K562 (cell line): ENCODE measurements at regions not wholly inside any gene's neighbourhood (a gene's known extent, or its start where the extent isn't known, plus 50 kb on each side); places are given as distances from the start of the nearest gene placed in this dataset.

Source experiments
- ATAC-seq: fragments of 200-7000 bp; cut with Tn5 transposase; 3 replicates; pipeline ENCODE4 v1.9.1; 2020; ENCODE audit warnings: moderate library complexity
- BruUV-seq: library from RNA; stranded (reverse); fragments of 400-500 nt; replicated peaks from 2 replicates; lab custom pipeline; 2021; lab: Mats Ljungman, UMichigan
- CTCF ChIA-PET: fragments of 300-600 bp; formaldehyde crosslinking; extraction: SDS; loops from one replicate; lab custom pipeline; 2021; ENCODE audit warnings: low intra/inter-chr PET ratio; lab: Yijun Ruan, JAX
- POLR2A ChIA-PET: fragments of 300-600, 350-650 bp; sonication (Branson Sonifier 250); formaldehyde crosslinking; extraction: SDS; loops from one replicate; lab custom pipeline; 2021; ENCODE audit warnings: antibody characterized with exemption, inconsistent platforms; lab: Yijun Ruan, JAX
- DNase-seq, 4 experiments: peaks; one replicate each; pipeline versions ENCODE4 v3.0.0 to v3.0.0-alpha.2; 2011 to 2018; ENCODE audit warnings: low spot score in 3 of 4, mixed read lengths in 3 of 4; ENCODE audit errors: extremely low read depth in 1 of 4
- FAIRE-seq: peaks from 2 replicates; lab custom pipeline; 2011; peaks lifted over from hg19 to GRCh38; lab: Jason Lieb, UNC
- H2AFZ ChIP-seq: 2 replicates; pipeline ENCODE4 v1.6.0; 2011; ENCODE audit warnings: low read depth, low read length, control low read depth, inconsistent platforms
- H3K27ac ChIP-seq: fragments of 200-600 bp; 3 replicates; pipeline ENCODE4 v1.8.0; 2011; ENCODE audit warnings: low read depth, mild to moderate bottlenecking, control low read depth, inconsistent platforms, low read length, moderate library complexity, mixed read lengths; ENCODE audit errors: extremely low read depth
- H3K27me3 ChIP-seq, 2 experiments: fragments of 300-600 bp in 1 of 2; 2 replicates in 1 of 2; 3 replicates in 1 of 2; pipeline versions ENCODE4 v1.6.0 to v1.8.0; 2011; ENCODE audit warnings: inconsistent platforms in 2 of 2, low read length in 2 of 2, mild to moderate bottlenecking in 1 of 2, mixed read lengths in 1 of 2, moderate library complexity in 1 of 2; ENCODE audit not compliant: control insufficient read depth in 2 of 2, insufficient read depth in 2 of 2
- H3K36me3 ChIP-seq: fragments of 300-600 bp; 3 replicates; pipeline ENCODE4 v1.8.0; 2011; ENCODE audit warnings: mild to moderate bottlenecking, low read length, inconsistent platforms; ENCODE audit not compliant: control insufficient read depth, insufficient read depth
- H3K4me1 ChIP-seq, 2 experiments: fragments of 200-600 bp in 1 of 2; replicated peaks in 1 of 2; 2 replicates in 1 of 2; 3 replicates in 1 of 2; pipeline versions ENCODE4 v1.5.1 to v1.8.0; 2011; ENCODE audit warnings: inconsistent platforms in 2 of 2, low read length in 2 of 2, mild to moderate bottlenecking in 1 of 2, mixed read lengths in 1 of 2, moderate library complexity in 1 of 2; ENCODE audit not compliant: control insufficient read depth in 2 of 2, insufficient read depth in 2 of 2
- H3K4me2 ChIP-seq: 2 replicates; pipeline ENCODE4 v1.6.1; 2011; ENCODE audit warnings: low read length, control low read depth, inconsistent platforms, mixed read lengths; ENCODE audit not compliant: insufficient read depth
- H3K4me3 ChIP-seq: fragments of 200-600 bp; sonication (generic), shearing (Covaris generic); 2 replicates; pipeline ENCODE4 v1.5.1; 2016; ENCODE audit warnings: control low read depth, inconsistent platforms
- H3K79me2 ChIP-seq: fragments of 200-600 bp; 3 replicates; pipeline ENCODE4 v1.8.0; 2011; ENCODE audit warnings: low read length, inconsistent platforms; ENCODE audit not compliant: control insufficient read depth, insufficient read depth
- H3K9ac ChIP-seq, 2 experiments: 2 replicates each; pipeline versions ENCODE4 v1.6.0 to v1.6.1; 2011; ENCODE audit warnings: low read depth in 2 of 2, low read length in 2 of 2, control low read depth in 1 of 2, inconsistent platforms in 1 of 2, mild to moderate bottlenecking in 1 of 2, mixed read lengths in 1 of 2; ENCODE audit not compliant: insufficient read depth in 1 of 2
- H3K9me1 ChIP-seq: one replicate; pipeline ENCODE4 v1.6.0; 2011; ENCODE audit warnings: inconsistent platforms, mild to moderate bottlenecking, low read length, moderate library complexity; ENCODE audit not compliant: control insufficient read depth, insufficient read depth
- H3K9me3 ChIP-seq: replicated peaks from 2 replicates; pipeline ENCODE4 v1.5.1; 2011; ENCODE audit warnings: low read depth, low read length, inconsistent platforms; ENCODE audit not compliant: control insufficient read depth, insufficient read depth
- H4K20me1 ChIP-seq: replicated peaks from 2 replicates; pipeline ENCODE4 v1.6.1; 2011; ENCODE audit warnings: low read length, inconsistent platforms, mixed read lengths; ENCODE audit not compliant: control insufficient read depth, insufficient read depth
- ARID1B ChIP-seq: fragments of 450-650 bp; IDR thresholded peaks from 2 replicates; pipeline ENCODE4 v1.6.1; 2016; ENCODE audit warnings: antibody characterized with exemption, mild to moderate bottlenecking, inconsistent platforms
- DACH1 ChIP-seq: fragments of 450-650 bp; IDR thresholded peaks from 2 replicates; pipeline ENCODE4 v1.6.1; 2018; ENCODE audit not compliant: partially characterized antibody
- FOXK1 ChIP-seq: sonication (generic); formaldehyde crosslinking; IDR thresholded peaks from 2 replicates; pipeline ENCODE4 v1.8.0; 2022; ENCODE audit warnings: missing genetic modification reagents, mild to moderate bottlenecking, borderline replicate concordance
- IRF9 ChIP-seq: fragments of 450-650 bp; IDR thresholded peaks from 2 replicates; pipeline ENCODE4 v1.6.1; 2016; ENCODE audit warnings: missing biosample characterization, missing genetic modification characterization
- RUNX1 ChIP-seq: sonication (generic); IDR thresholded peaks from 2 replicates; pipeline ENCODE4 v1.6.1; 2016; ENCODE audit warnings: antibody characterized with exemption, low read depth
- SIRT6 ChIP-seq: IDR thresholded peaks from one replicate; pipeline ENCODE4 v1.6.1; 2012; ENCODE audit warnings: low read depth, mild to moderate bottlenecking, control low read depth, inconsistent platforms, low read length, moderate library complexity
- ZC3H8 ChIP-seq: fragments of 450-650 bp; IDR thresholded peaks from 2 replicates; pipeline ENCODE4 v1.6.1; 2017
- ZNF407 ChIP-seq: fragments of 450-650 bp; IDR thresholded peaks from 2 replicates; pipeline ENCODE4 v1.6.1; 2016; ENCODE audit warnings: low read depth
- ZNF780A ChIP-seq: fragments of 250-450 bp; sonication (Bioruptor Pico); IDR thresholded peaks from 2 replicates; pipeline ENCODE4 v1.5.0; 2021; ENCODE audit warnings: mild to moderate bottlenecking
- WGBS: fragments of 100-300 bp; shearing (Covaris generic); methylation state at CpG from one replicate; pipeline ENCODE4 v1.1.6; 2016; ENCODE audit warnings: low coverage, mixed read lengths; ENCODE audit not compliant: insufficient coverage; ENCODE audit errors: missing lambda C conversion rate; 5-methylcytosine and 5-hydroxymethylcytosine counted together
- in situ Hi-C: fragments of 300-500 bp; cut with MboI; formaldehyde crosslinking; loops from 4 replicates; pipeline ENCODE4 v1.15.0; 2018; ENCODE audit warnings: inconsistent platforms, mixed read lengths
- intact Hi-C: fragments of 100-400 bp; cut with micrococcal nuclease; formaldehyde crosslinking; loops from 2 replicates; pipeline ENCODE4 v1.14.2; 2022
- TF ChIP-seq, protein P1 (sequence below): fragments of 250-450 bp; sonication (Bioruptor Pico); IDR thresholded peaks from 2 replicates; pipeline ENCODE4 v1.4.0; 2020; ENCODE audit warnings: mild to moderate bottlenecking, moderate library complexity
- TF ChIP-seq, protein P2 (sequence below): fragments of 450-650 bp; formaldehyde crosslinking; IDR thresholded peaks from 2 replicates; pipeline ENCODE4 v1.4.0; 2022; ENCODE audit warnings: mild to moderate bottlenecking, moderate library complexity

DNA sequence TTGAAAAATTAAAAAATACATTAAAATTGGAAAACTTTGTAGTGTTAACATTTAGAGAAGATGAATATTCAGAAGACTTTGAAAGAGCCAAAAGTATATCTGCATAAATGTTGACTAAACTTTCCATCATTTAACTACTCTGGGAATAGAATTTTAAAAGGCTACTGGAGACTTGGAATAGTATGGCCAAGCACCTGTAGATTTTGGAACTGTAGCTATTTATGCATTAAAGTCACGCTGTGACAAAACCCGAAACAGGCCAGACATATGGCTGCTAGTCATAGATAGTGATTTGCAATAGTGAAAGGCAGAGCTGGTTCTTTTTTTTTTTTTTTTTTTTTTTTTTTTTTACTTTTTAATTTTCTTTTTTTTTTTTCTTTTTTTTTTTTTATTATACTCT lies 396.0 kb downstream of the SOCS6 start:
- no peak overlapping the region for H2AFZ ChIP-seq
- no peaks in the 10 kb centered on the region for H4K20me1 ChIP-seq
- intact Hi-C loops (no loop called here), in situ Hi-C loops (no loop called here)
- FAIRE-seq (no peak), DNase-seq (no peak), ATAC-seq (no peak)
- no peak overlapping the region for H3K4me2 ChIP-seq
- H3K4me1 ChIP-seq = no peaks in the 10 kb centered on the region
- no peaks in the 10 kb centered on the region for H3K79me2 ChIP-seq
- POLR2A ChIA-PET = no interaction called here
- TF ChIP-seq DACH1 (no peak), FOXK1 (CRISPR knock-in tag) (no peak), IRF9 (tag) (no peak), SIRT6 (no peak), ZC3H8 (no peak), ZNF407 (no peak), RUNX1 (no peak), ARID1B (no peak), ZNF780A (CRISPR knock-in tag) (no peak)
- TF ChIP-seq, protein P1, sequence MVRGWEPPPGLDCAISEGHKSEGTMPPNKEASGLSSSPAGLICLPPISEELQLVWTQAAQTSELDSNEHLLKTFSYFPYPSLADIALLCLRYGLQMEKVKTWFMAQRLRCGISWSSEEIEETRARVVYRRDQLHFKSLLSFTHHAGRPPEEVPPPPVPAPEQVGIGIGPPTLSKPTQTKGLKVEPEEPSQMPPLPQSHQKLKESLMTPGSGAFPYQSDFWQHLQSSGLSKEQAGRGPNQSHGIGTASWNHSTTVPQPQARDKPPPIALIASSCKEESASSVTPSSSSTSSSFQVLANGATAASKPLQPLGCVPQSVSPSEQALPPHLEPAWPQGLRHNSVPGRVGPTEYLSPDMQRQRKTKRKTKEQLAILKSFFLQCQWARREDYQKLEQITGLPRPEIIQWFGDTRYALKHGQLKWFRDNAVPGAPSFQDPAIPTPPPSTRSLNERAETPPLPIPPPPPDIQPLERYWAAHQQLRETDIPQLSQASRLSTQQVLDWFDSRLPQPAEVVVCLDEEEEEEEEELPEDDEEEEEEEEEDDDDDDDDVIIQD = no peak
- TF ChIP-seq, protein P2, sequence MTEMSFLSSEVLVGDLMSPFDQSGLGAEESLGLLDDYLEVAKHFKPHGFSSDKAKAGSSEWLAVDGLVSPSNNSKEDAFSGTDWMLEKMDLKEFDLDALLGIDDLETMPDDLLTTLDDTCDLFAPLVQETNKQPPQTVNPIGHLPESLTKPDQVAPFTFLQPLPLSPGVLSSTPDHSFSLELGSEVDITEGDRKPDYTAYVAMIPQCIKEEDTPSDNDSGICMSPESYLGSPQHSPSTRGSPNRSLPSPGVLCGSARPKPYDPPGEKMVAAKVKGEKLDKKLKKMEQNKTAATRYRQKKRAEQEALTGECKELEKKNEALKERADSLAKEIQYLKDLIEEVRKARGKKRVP (CRISPR knock-in tag) = no peak
- no peaks in the 10 kb centered on the region for H3K9me3 ChIP-seq
- H3K9ac ChIP-seq = no peak overlapping the region
- H3K27me3 ChIP-seq = no peaks in the 10 kb centered on the region
- no peak overlapping the region for H3K4me3 ChIP-seq
- no TSS peak for BruUV-seq
- no peaks in the 10 kb centered on the region for H3K36me3 ChIP-seq
- H3K27ac ChIP-seq = no peak overlapping the region
- CTCF ChIA-PET = no interaction called here
- no peaks in the 10 kb centered on the region for H3K9me1 ChIP-seq
- 0% methylated on average over 2 of the region's 2 CpGs for WGBS
